Neural crest cell (in vitro differentiated cells): ENCODE measurements at regions not wholly inside any gene's neighbourhood (a gene's known extent, or its start where the extent isn't known, plus 50 kb on each side); places are given as distances from the start of the nearest gene placed in this dataset.

Source experiments
- DNase-seq: peaks from one replicate; pipeline ENCODE4 v3.0.0; 2021; ENCODE audit warnings: low read depth, mixed read lengths, low spot score
- H3K27ac Mint-ChIP-seq: one replicate; pipeline ENCODE4 v1.8.0; 2021; ENCODE audit warnings: mild to moderate bottlenecking, mixed read lengths; ENCODE audit not compliant: unreplicated experiment
- H3K27me3 Mint-ChIP-seq: 2 replicates; pipeline ENCODE4 v1.8.0; 2021; ENCODE audit warnings: low read depth, mild to moderate bottlenecking, mixed read lengths
- H3K36me3 Mint-ChIP-seq: 2 replicates; pipeline ENCODE4 v1.8.0; 2021; ENCODE audit warnings: low read depth, mild to moderate bottlenecking, mixed read lengths
- H3K4me1 Mint-ChIP-seq: 2 replicates; pipeline ENCODE4 v1.8.0; 2021; ENCODE audit warnings: mixed read lengths
- H3K4me3 Mint-ChIP-seq: one replicate; pipeline ENCODE4 v1.8.0; 2021; ENCODE audit warnings: mild to moderate bottlenecking, mixed read lengths
- H3K9me3 Mint-ChIP-seq: 2 replicates; pipeline ENCODE4 v1.8.0; 2021; ENCODE audit warnings: mixed read lengths
- TF ChIP-seq, protein P1 (sequence below): fragments of 200-600 bp; sonication (generic); conservative IDR thresholded peaks from 2 replicates; pipeline ENCODE4 v1.5.0; 2021; ENCODE audit warnings: antibody characterized with exemption, mild to moderate bottlenecking

DNA sequence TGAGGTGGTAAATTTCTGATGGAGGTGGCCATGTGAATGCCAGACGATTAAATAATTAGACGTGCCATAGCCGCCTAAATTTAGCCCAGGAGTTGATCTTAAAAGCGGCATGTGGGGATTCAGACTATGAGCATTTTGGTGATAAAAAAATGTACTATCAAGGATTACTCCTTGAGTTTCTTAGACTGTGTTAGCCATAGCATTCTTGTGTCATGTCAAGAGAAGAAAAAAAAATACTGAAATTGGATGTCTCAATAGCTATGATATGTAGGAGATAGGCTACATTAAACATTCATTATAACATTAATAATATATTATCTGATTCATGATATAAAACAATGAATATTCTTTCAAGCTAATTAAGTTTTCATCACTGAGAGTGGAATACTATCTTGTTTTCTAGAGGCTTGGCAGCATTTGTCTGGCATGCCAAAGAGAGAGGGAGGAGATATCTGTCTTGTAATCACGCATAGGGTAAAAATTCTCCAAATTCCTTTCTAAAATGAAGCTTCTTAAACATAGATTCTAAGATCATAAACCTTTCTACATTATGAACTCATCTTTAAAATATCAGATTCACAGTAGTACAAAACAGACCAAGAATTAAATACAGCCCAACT is 727.0 kb downstream of the C12orf50 start:
- no peak overlapping the region for H3K27ac Mint-ChIP-seq
- TF ChIP-seq, protein P1, sequence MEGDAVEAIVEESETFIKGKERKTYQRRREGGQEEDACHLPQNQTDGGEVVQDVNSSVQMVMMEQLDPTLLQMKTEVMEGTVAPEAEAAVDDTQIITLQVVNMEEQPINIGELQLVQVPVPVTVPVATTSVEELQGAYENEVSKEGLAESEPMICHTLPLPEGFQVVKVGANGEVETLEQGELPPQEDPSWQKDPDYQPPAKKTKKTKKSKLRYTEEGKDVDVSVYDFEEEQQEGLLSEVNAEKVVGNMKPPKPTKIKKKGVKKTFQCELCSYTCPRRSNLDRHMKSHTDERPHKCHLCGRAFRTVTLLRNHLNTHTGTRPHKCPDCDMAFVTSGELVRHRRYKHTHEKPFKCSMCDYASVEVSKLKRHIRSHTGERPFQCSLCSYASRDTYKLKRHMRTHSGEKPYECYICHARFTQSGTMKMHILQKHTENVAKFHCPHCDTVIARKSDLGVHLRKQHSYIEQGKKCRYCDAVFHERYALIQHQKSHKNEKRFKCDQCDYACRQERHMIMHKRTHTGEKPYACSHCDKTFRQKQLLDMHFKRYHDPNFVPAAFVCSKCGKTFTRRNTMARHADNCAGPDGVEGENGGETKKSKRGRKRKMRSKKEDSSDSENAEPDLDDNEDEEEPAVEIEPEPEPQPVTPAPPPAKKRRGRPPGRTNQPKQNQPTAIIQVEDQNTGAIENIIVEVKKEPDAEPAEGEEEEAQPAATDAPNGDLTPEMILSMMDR, result no peak
- no peaks in the 10 kb centered on the region for H3K27me3 Mint-ChIP-seq
- H3K36me3 Mint-ChIP-seq, result no peaks in the 10 kb centered on the region
- H3K4me3 Mint-ChIP-seq, result no peak overlapping the region
- no peaks in the 10 kb centered on the region for H3K9me3 Mint-ChIP-seq
- DNase-seq, result no peak
- H3K4me1 Mint-ChIP-seq, result no peaks in the 10 kb centered on the region

- Mint-ChIP-seq H3K27me3 (no peaks in the 10 kb centered on the region), H3K27ac (no peak overlapping the region), H3K4me1 (no peaks in the 10 kb centered on the region), H3K36me3 (no peaks in the 10 kb centered on the region), H3K9me3 (no peaks in the 10 kb centered on the region), H3K4me3 (no peak overlapping the region)
- no peak for DNase-seq
- TF ChIP-seq, protein P1, result no peak
These were observed 738.7 kb downstream of the C12orf50 start for GRCh38 chr12:87290505-87290904.

DNA sequence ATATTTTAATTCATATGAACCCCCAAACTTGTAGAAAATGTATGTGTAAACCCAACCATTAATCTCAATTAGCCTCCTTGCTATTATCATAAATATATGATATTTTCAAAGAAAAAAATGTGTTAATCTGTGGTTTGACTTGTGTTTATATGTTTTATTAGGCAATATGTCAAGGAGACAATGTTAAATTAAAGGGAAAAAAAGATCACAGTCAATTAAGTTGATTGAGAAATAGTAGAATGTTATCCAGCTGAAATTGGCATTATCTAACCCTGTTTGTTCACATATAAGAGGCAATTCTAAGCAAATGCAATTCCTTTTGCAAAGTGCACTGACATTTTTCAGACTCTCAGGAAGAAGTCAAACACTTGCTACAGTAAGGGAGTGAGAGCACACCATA is 745.3 kb downstream of the C12orf50 start:
- Mint-ChIP-seq H3K4me1 (no peaks in the 10 kb centered on the region), H3K4me3 (no peak overlapping the region), H3K9me3 (peaks cover 5% of the 10 kb centered on the region), H3K36me3 (no peaks in the 10 kb centered on the region), H3K27me3 (no peaks in the 10 kb centered on the region), H3K27ac (no peak overlapping the region)
- TF ChIP-seq, protein P1, result no peak
- no peak for DNase-seq

GRCh38 chr12:87283111-87283510 is 746.1 kb downstream of the C12orf50 start:
- TF ChIP-seq, protein P1, result no peak
- H3K36me3 Mint-ChIP-seq, result no peaks in the 10 kb centered on the region
- H3K9me3 Mint-ChIP-seq, result peaks cover 5% of the 10 kb centered on the region
- H3K4me3 Mint-ChIP-seq, result no peak overlapping the region
- no peaks in the 10 kb centered on the region for H3K4me1 Mint-ChIP-seq
- no peak overlapping the region for H3K27ac Mint-ChIP-seq
- no peak for DNase-seq
- no peaks in the 10 kb centered on the region for H3K27me3 Mint-ChIP-seq

- H3K9me3 Mint-ChIP-seq, result peaks cover 5% of the 10 kb centered on the region
These were observed 748.3 kb downstream of the C12orf50 start for GRCh38 chr12:87280893-87281292.

More at GRCh38 chr12:87280893-87281292, 748.3 kb downstream of the C12orf50 start:
- TF ChIP-seq, protein P1, result no peak
- Mint-ChIP-seq H3K27ac (no peak overlapping the region), H3K4me3 (no peak overlapping the region), H3K4me1 (peaks cover 6% of the 10 kb centered on the region), H3K36me3 (no peaks in the 10 kb centered on the region), H3K27me3 (no peaks in the 10 kb centered on the region)
- no peak for DNase-seq
